H1 (cell line): ENCODE measurements at regions not wholly inside any gene's neighbourhood (a gene's known extent, or its start where the extent isn't known, plus 50 kb on each side); places are given as distances from the start of the nearest gene placed in this dataset.

Source experiments
- ASH2L ChIP-seq: fragments of 200-600, 300-600 bp; sonication (generic); IDR thresholded peaks from one replicate; pipeline ENCODE4 v1.7.1; 2017; ENCODE audit warnings: low read length
- POLR2A ChIP-seq, 2 experiments: IDR thresholded peaks; 1 replicate in 1 of 2; 2 replicates in 1 of 2; pipeline ENCODE4 v1.6.1; 2011; ENCODE audit warnings: low read depth in 2 of 2, low read length in 2 of 2, mild to moderate bottlenecking in 2 of 2; ENCODE audit errors: control extremely low read depth in 1 of 2
- RXRA ChIP-seq: IDR thresholded peaks from 2 replicates; pipeline ENCODE4 v1.6.1; 2011; ENCODE audit warnings: low read depth, mild to moderate bottlenecking, low read length, moderate library complexity; ENCODE audit not compliant: insufficient read depth
- TF ChIP-seq, protein P1 (sequence below): IDR thresholded peaks from 2 replicates; pipeline ENCODE4 v1.6.1; 2011; ENCODE audit warnings: low read length, improper control_type of control experiment

DNA sequence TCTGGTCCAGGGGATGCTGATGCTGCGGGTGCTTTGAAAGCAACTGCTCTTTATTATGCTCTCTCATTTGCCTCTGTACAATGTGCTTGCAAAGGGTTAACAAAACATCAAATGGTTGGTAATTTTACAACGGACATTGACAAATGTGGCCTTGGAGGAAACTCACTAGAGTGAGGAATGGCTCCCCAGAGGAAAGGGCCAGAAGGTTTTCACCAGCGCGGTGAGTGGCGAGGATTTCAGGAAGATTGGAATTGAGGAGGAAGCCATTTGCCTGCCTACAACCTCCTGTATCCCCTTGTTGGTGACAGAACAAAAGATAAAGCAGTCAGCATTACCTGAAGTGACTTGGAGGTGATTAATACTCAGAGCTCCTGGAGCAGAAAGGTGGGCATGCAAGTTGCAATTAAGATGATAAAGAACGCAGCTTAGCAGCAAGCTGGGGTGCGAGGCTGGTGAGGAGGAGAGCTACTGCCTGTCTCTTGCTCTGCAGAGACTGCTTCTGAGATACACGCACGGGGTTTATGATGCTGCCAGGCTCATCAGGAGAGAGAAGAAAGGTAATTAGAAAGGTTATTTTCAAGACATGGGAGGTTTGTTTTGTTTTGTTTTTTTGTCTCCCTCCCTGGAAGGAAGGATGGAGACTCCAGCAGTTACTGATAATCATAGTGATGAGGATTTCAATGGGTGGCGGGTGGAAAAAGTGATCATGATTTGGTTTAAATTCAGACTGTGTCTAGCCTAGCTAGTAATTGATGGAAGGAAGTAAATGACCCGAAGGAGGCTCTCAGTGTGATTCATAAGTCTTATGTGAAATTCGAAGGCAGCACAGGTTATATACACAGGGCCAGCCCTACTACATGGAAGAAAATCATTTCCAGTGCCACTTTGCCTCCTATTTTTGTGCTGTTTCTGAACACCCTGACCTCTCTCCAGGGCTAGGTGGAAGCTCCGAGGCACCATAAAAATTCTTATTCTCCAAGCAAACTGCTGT is 141.6 kb upstream of the DTNBP1 start (continued):
- no peak for TF ChIP-seq POLR2A (IDR thresholded peaks at IDR 0.05; ENCODE audit: control extremely low read depth in 1 of 2, low read depth in 2 of 2, low read length in 2 of 2)
- TF ChIP-seq, protein P1, sequence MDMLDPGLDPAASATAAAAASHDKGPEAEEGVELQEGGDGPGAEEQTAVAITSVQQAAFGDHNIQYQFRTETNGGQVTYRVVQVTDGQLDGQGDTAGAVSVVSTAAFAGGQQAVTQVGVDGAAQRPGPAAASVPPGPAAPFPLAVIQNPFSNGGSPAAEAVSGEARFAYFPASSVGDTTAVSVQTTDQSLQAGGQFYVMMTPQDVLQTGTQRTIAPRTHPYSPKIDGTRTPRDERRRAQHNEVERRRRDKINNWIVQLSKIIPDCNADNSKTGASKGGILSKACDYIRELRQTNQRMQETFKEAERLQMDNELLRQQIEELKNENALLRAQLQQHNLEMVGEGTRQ: no peak
- TF ChIP-seq RXRA: no peak
- no peak for TF ChIP-seq ASH2L
